Muscle layer of colon (tissue), 2 donors: ENCODE measurements at regions not wholly inside any gene's neighbourhood (a gene's known extent, or its start where the extent isn't known, plus 50 kb on each side); places are given as distances from the start of the nearest gene placed in this dataset.

ENCODE experiments used
- H3K27ac ChIP-seq: one replicate; pipeline ENCODE4 v1.7.0; 2013; ENCODE audit warnings: low read depth, mild to moderate bottlenecking, low read length, moderate library complexity
- H3K27me3 ChIP-seq, 2 donors: one replicate each; pipeline ENCODE4 v1.7.0; 2013; ENCODE audit warnings: low read length in 2 of 2, mild to moderate bottlenecking in 2 of 2; ENCODE audit not compliant: insufficient read depth in 2 of 2, control insufficient read depth in 1 of 2
- H3K36me3 ChIP-seq: one replicate; pipeline ENCODE4 v1.7.0; 2013; ENCODE audit warnings: mild to moderate bottlenecking, low read length; ENCODE audit not compliant: insufficient read depth
- H3K4me1 ChIP-seq: one replicate; pipeline ENCODE4 v1.7.0; 2013; ENCODE audit warnings: mild to moderate bottlenecking, low read length; ENCODE audit not compliant: insufficient read depth
- H3K4me3 ChIP-seq, 2 donors: one replicate each; pipeline ENCODE4 v1.7.0; 2013; ENCODE audit warnings: low read length in 2 of 2, low read depth in 1 of 2, mild to moderate bottlenecking in 1 of 2, moderate library complexity in 1 of 2
- H3K9ac ChIP-seq: one replicate; pipeline ENCODE4 v1.7.0; 2013; ENCODE audit warnings: low read length
- H3K9me3 ChIP-seq: one replicate; pipeline ENCODE4 v1.7.0; 2013; ENCODE audit warnings: mild to moderate bottlenecking, low read length
- donor health status: abdominal sarcoma.
- donor health status: Adenocarcinoma of cecum.

GRCh38 chrX:39194673-39195072 lies 393.4 kb downstream of the MID1IP1 start:
- Histone ChIP-seq H3K9me3 (no peaks in the 10 kb centered on the region), H3K27ac (no peak overlapping the region), H3K4me3 (no peak overlapping the region), H3K27me3 (peaks cover 0 to 10% of the 10 kb centered on the region in 2 donors), H3K4me1 (no peaks in the 10 kb centered on the region), H3K9ac (no peak overlapping the region), H3K36me3 (no peaks in the 10 kb centered on the region)

DNA sequence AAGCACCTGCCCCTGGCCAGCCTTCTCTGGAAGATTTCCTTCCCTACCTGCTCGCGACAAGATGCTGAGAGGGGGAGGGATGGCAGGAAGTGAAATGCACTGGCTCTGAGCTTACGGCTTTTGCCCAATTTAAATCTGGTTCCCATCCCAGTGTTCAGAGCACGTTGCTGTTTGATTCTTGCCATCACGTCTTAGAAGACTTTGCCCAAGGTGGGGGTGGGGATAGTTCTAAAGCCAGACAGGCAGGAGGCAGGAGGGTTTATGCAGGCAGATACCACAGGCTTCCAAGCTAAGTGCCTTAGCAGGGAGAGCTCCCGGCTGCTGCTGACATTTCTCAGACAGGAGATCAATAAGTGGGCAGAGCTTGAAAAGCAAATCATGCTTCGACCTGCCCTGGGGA lies 393.9 kb downstream of the MID1IP1 start:
- no peak overlapping the region for H3K4me3 ChIP-seq
- H3K4me1 ChIP-seq, result no peaks in the 10 kb centered on the region
- no peaks in the 10 kb centered on the region for H3K9me3 ChIP-seq
- no peak overlapping the region for H3K9ac ChIP-seq
- H3K27ac ChIP-seq, result no peak overlapping the region
- no peaks in the 10 kb centered on the region for H3K36me3 ChIP-seq
- H3K27me3 ChIP-seq, result peaks cover 0 to 10% of the 10 kb centered on the region in 2 donors

DNA sequence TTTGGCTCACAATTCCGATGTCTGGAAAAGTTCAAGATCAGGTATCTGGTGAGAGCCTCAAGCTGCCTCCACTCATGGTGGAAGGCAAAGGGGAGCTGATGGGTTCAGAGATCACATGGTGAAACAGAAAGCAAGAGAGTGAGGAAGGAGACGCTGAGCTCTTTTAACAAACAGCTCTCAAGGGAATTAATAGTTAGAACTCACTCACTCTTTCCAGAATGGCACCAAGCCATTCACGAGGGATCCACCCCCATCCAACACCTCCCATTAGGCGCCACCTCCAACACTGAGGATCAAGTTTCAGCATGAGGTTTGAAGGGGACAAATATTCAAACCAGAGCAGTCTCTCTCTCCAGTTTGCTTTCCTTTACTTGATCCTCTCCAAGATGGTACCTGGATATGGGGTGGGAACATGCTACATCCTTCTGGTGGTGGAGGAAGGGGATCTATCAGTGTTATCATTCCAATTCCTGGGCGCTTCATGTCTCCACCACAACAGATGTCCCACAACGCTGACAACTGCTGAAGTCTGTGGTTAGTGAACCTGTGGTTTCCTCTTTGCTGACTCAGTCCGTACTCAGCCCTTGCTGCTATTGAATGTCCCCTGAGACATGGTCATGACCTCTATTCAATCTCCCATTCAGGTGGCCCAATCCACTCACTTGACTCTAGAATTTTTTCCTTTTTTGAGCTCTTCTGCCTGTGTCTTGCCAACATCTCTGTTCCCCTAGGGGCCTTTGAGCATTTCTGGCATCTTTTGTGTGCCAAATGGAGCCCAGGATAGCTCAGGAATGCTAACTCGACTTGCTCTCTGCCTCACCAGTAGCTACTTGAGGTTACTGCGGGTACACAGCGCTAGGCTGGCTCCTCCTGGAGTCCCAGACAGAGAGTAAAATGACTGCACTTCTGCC lies 395.2 kb downstream of the MID1IP1 start:
- H3K27ac ChIP-seq, result no peak overlapping the region
- H3K9ac ChIP-seq, result no peak overlapping the region
- H3K36me3 ChIP-seq, result no peaks in the 10 kb centered on the region
- no peaks in the 10 kb centered on the region for H3K4me1 ChIP-seq
- H3K9me3 ChIP-seq, result no peaks in the 10 kb centered on the region
- H3K27me3 ChIP-seq, result peaks cover 0 to 7% of the 10 kb centered on the region in 2 donors
- H3K4me3 ChIP-seq, result no peak overlapping the region

DNA sequence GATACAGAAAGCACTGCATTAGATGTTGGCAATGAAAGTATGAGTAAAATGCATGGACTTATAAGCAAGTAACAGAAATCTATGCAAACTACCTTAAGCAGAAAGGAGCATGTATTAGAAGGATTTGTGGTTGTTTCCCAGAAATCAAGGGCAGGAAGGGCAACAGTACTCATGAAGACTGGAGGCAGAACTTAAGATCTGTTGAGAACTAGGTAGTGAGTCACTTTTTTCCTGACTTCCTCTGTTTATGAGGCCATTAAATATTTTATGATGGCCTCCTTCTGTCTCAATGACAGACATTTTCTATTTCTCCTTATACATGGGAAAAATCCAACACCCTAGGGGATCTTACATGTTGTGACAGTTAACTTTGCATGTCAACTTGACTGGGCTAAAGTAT lies 398.2 kb downstream of the MID1IP1 start:
- no peaks in the 10 kb centered on the region for H3K4me1 ChIP-seq
- H3K27me3 ChIP-seq, result peaks cover 0 to 3% of the 10 kb centered on the region in 2 donors
- no peak overlapping the region for H3K9ac ChIP-seq
- H3K27ac ChIP-seq, result no peak overlapping the region
- H3K36me3 ChIP-seq, result no peaks in the 10 kb centered on the region
- no peak overlapping the region for H3K4me3 ChIP-seq
- H3K9me3 ChIP-seq, result no peaks in the 10 kb centered on the region

DNA sequence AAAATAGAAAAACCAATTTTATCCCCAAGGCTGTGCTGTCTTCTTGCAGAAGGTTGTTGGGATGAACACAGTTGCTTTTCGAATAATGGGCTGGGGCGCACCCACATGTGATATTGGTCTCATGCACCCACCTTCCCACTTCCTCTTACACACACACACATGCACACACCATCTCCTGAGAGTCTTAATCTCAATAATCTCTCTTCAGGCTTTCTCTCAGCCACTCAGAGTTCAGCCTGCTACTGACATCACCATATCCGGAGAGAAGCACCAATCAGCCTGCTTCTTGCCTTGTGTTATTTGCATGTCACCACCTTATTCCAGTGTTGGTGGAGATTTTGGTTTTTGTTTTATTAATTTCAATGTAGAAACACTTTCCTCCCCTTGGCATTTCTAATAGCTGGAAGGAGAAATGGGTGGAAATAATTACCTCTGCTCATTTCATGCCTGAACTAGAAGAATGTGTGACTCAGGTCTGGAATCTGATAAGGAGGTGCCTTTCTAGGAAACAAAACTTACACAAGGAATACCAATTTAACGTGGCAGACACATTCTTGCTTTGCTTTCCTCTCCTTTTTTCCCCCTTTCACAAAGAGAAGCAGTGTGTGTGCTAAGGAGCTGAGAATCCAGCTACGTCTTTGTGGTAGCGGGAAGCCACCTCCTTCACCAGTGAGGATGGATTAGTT lies 400.2 kb downstream of the MID1IP1 start:
- H3K9ac ChIP-seq, result no peak overlapping the region

GRCh38 chrX:39202641-39203040 lies 401.4 kb downstream of the MID1IP1 start:
- no peak overlapping the region for H3K9ac ChIP-seq
- peaks cover 4% of the 10 kb centered on the region for H3K9me3 ChIP-seq
- H3K4me1 ChIP-seq, result no peaks in the 10 kb centered on the region
- no peak overlapping the region for H3K4me3 ChIP-seq
- H3K27ac ChIP-seq, result no peak overlapping the region
- peaks cover 5 to 6% of the 10 kb centered on the region in 2 donors for H3K27me3 ChIP-seq
- no peaks in the 10 kb centered on the region for H3K36me3 ChIP-seq

More for the DNA sequence above, 400.2 kb downstream of the MID1IP1 start:
- H3K27me3 ChIP-seq, result peaks cover 3 to 6% of the 10 kb centered on the region in 2 donors
- H3K4me3 ChIP-seq, result no peak overlapping the region
- no peaks in the 10 kb centered on the region for H3K9me3 ChIP-seq
- H3K27ac ChIP-seq, result no peak overlapping the region
- no peaks in the 10 kb centered on the region for H3K4me1 ChIP-seq
- no peaks in the 10 kb centered on the region for H3K36me3 ChIP-seq

- no peaks in the 10 kb centered on the region for H3K36me3 ChIP-seq
- no peaks in the 10 kb centered on the region for H3K4me1 ChIP-seq
- H3K9me3 ChIP-seq, result peaks cover 4% of the 10 kb centered on the region
- H3K9ac ChIP-seq, result no peak overlapping the region
- peaks cover 5 to 6% of the 10 kb centered on the region in 2 donors for H3K27me3 ChIP-seq
- no peak overlapping the region for H3K27ac ChIP-seq
- no peak overlapping the region for H3K4me3 ChIP-seq
Measured at GRCh38 chrX:39203427-39203826, 402.2 kb downstream of the MID1IP1 start.

DNA sequence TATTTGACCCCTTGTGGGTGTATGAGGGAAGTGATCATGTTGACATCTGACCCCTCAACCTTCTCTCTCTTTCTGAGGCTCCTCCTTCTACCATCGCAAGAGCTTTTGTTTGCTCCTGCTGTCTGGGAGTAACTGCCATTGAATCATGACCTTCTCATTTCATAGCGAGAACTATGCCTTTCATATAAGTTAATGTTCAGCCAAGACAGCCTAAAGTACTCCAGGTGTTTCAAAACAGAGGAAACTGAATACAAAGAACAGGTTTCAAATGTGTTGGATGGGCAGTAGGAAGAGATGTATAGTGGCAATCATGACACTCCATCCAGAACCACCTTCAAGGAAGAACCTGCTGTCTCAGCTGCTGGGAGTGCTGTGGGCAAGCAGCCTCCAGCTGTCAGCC lies 403.1 kb downstream of the MID1IP1 start:
- Histone ChIP-seq H3K27me3 (peaks cover 5 to 6% of the 10 kb centered on the region in 2 donors), H3K36me3 (no peaks in the 10 kb centered on the region), H3K4me1 (no peaks in the 10 kb centered on the region), H3K4me3 (no peak overlapping the region), H3K9me3 (peaks cover 4% of the 10 kb centered on the region), H3K9ac (no peak overlapping the region), H3K27ac (no peak overlapping the region)

DNA sequence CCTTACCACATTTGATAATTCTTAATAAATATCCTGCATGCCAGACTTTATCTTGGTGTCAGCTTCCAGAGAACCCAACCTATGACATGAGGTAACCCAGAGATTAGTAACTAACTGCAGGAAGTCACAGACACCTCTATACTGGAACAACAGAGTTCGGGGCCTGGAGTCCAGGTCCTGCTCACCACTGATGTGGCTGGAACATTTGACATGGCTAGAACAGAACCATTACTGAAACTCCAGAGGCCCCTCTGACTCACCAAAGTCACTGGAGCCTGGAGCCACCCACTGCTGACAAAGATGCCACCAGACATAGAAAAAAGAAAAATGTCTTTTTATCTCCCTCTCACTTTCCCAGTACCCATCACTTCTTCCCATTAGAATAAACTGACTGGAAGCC lies 403.7 kb downstream of the MID1IP1 start:
- Histone ChIP-seq H3K9me3 (peaks cover 4% of the 10 kb centered on the region), H3K4me1 (no peaks in the 10 kb centered on the region), H3K27me3 (peaks cover 5 to 6% of the 10 kb centered on the region in 2 donors), H3K36me3 (no peaks in the 10 kb centered on the region), H3K4me3 (no peak overlapping the region), H3K9ac (no peak overlapping the region), H3K27ac (no peak overlapping the region)

DNA sequence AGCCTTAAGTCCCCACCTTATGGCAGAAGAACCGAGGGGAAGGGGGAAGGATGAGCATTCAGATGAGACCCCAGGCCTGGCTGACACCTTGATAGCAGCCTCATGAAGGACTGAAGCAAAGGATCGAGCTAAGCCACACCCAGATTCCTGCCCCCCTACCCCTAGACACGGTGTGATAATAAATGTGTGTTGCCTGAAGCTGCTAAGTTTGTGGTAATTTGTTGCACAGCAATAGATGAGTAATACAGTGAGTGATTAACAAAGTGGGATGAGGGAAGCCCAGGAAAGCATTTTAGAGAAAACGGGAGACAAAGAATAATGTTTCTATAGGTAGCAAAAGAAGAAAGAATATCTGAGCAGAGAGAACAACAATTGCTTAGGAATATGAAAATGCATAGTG lies 404.2 kb downstream of the MID1IP1 start:
- H3K9ac ChIP-seq, result no peak overlapping the region
- peaks cover 5 to 6% of the 10 kb centered on the region in 2 donors for H3K27me3 ChIP-seq
- H3K27ac ChIP-seq, result no peak overlapping the region
- peaks cover 4% of the 10 kb centered on the region for H3K9me3 ChIP-seq
- no peak overlapping the region for H3K4me3 ChIP-seq
- H3K36me3 ChIP-seq, result no peaks in the 10 kb centered on the region
- no peaks in the 10 kb centered on the region for H3K4me1 ChIP-seq

- Histone ChIP-seq H3K4me3 (no peak overlapping the region), H3K27me3 (peaks cover 5 to 6% of the 10 kb centered on the region in 2 donors), H3K27ac (no peak overlapping the region), H3K9ac (no peak overlapping the region), H3K4me1 (no peaks in the 10 kb centered on the region), H3K9me3 (peaks cover 4% of the 10 kb centered on the region), H3K36me3 (no peaks in the 10 kb centered on the region)
Measured at GRCh38 chrX:39206399-39207145, 405.3 kb downstream of the MID1IP1 start.
